Mesenchymal stem cell (in vitro differentiated cells and primary cell): ENCODE measurements at regions not wholly inside any gene's neighbourhood (a gene's known extent, or its start where the extent isn't known, plus 50 kb on each side); places are given as distances from the start of the nearest gene placed in this dataset.

Experiments
- DNase-seq: peaks from one replicate; pipeline ENCODE4 v3.0.0-alpha.2; 2013
- H2AFZ ChIP-seq: one replicate; pipeline ENCODE4 v1.6.1; 2013; ENCODE audit warnings: low read depth, mild to moderate bottlenecking, control low read depth, inconsistent platforms, low read length, moderate library complexity
- H2AK5ac ChIP-seq: 2 replicates; pipeline ENCODE4 v1.6.1; 2013; ENCODE audit warnings: low read length, moderate library complexity, mild to moderate bottlenecking, inconsistent platforms; ENCODE audit not compliant: severe bottlenecking
- H2BK120ac ChIP-seq: one replicate; pipeline ENCODE4 v1.6.1; 2013; ENCODE audit warnings: low read depth, mild to moderate bottlenecking, inconsistent platforms, low read length, moderate library complexity
- H2BK12ac ChIP-seq, 2 experiments: one replicate each; pipeline ENCODE4 v1.6.1; 2013; ENCODE audit warnings: inconsistent platforms in 2 of 2, low read length in 2 of 2, mild to moderate bottlenecking in 2 of 2, moderate library complexity in 2 of 2, control low read depth in 1 of 2
- H2BK15ac ChIP-seq: one replicate; pipeline ENCODE4 v1.6.1; 2013; ENCODE audit warnings: mild to moderate bottlenecking, low read depth, inconsistent platforms; ENCODE audit not compliant: poor library complexity, severe bottlenecking
- H2BK5ac ChIP-seq: 2 replicates; pipeline ENCODE4 v1.6.1; 2013; ENCODE audit warnings: low read depth, mild to moderate bottlenecking, low read length, control low read depth, inconsistent platforms; ENCODE audit not compliant: poor library complexity, severe bottlenecking
- H3K14ac ChIP-seq, 2 experiments: one replicate each; pipeline ENCODE4 v1.6.1; 2013; ENCODE audit warnings: inconsistent platforms in 2 of 2, low read length in 2 of 2, control low read depth in 1 of 2, mild to moderate bottlenecking in 1 of 2, moderate library complexity in 1 of 2
- H3K18ac ChIP-seq, 2 experiments: one replicate each; pipeline ENCODE4 v1.6.1; 2013; ENCODE audit warnings: inconsistent platforms in 2 of 2, low read length in 2 of 2, control low read depth in 1 of 2, low read depth in 1 of 2, mild to moderate bottlenecking in 1 of 2
- H3K23ac ChIP-seq, 2 experiments: one replicate each; pipeline ENCODE4 v1.6.1; 2013; ENCODE audit warnings: inconsistent platforms in 2 of 2, low read length in 2 of 2, mild to moderate bottlenecking in 2 of 2, moderate library complexity in 2 of 2, control low read depth in 1 of 2
- H3K27ac ChIP-seq: 2 replicates; pipeline ENCODE4 v1.5.1; 2013; ENCODE audit warnings: mild to moderate bottlenecking, moderate library complexity, low read length, control low read depth, inconsistent platforms; ENCODE audit not compliant: poor library complexity, severe bottlenecking
- H3K27me3 ChIP-seq, 2 experiments: 2 replicates each; pipeline versions ENCODE4 v1.6.1 to v1.7.0; 2013; ENCODE audit warnings: low read length in 2 of 2, mild to moderate bottlenecking in 2 of 2, moderate library complexity in 2 of 2, control low read depth in 1 of 2, inconsistent platforms in 1 of 2; ENCODE audit not compliant: control insufficient read depth in 1 of 2, insufficient read depth in 1 of 2
- H3K36me3 ChIP-seq, 2 experiments: 2 replicates each; pipeline versions ENCODE4 v1.6.1 to v1.7.0; 2013; ENCODE audit warnings: low read length in 2 of 2, control low read depth in 1 of 2, inconsistent platforms in 1 of 2, low read depth in 1 of 2, mild to moderate bottlenecking in 1 of 2; ENCODE audit not compliant: insufficient read depth in 2 of 2, control insufficient read depth in 1 of 2
- H3K4ac ChIP-seq, 2 experiments: one replicate each; pipeline ENCODE4 v1.6.1; 2013; ENCODE audit warnings: inconsistent platforms in 2 of 2, low read length in 2 of 2, mild to moderate bottlenecking in 2 of 2, moderate library complexity in 2 of 2, control low read depth in 1 of 2, low read depth in 1 of 2
- H3K4me1 ChIP-seq: 2 replicates; pipeline ENCODE4 v1.6.1; 2013; ENCODE audit warnings: low read depth, low read length, control low read depth; ENCODE audit not compliant: control insufficient read depth, insufficient read depth
- H3K4me2 ChIP-seq: 2 replicates; pipeline ENCODE4 v1.6.1; 2013; ENCODE audit warnings: low read length, mild to moderate bottlenecking, inconsistent platforms; ENCODE audit not compliant: poor library complexity, severe bottlenecking
- H3K4me3 ChIP-seq, 2 experiments: 2 replicates each; pipeline versions ENCODE4 v1.5.1 to v1.7.0; 2013; ENCODE audit warnings: low read length in 2 of 2, mild to moderate bottlenecking in 2 of 2, control low read depth in 1 of 2, low read depth in 1 of 2; ENCODE audit not compliant: insufficient read depth in 1 of 2
- H3K79me1 ChIP-seq: replicated peaks from 2 replicates; pipeline ENCODE4 v1.6.1; 2013; ENCODE audit warnings: mild to moderate bottlenecking, control low read depth, low read length, inconsistent platforms; ENCODE audit not compliant: poor library complexity, severe bottlenecking
- H3K9ac ChIP-seq: 2 replicates; pipeline ENCODE4 v1.7.0; 2013; ENCODE audit warnings: mild to moderate bottlenecking, low read length, moderate library complexity
- H3K9me3 ChIP-seq: 2 replicates; pipeline ENCODE4 v1.7.0; 2013; ENCODE audit warnings: mild to moderate bottlenecking, low read length; ENCODE audit not compliant: control insufficient read depth
- H4K8ac ChIP-seq: one replicate; pipeline ENCODE4 v1.6.1; 2013; ENCODE audit warnings: inconsistent platforms, mild to moderate bottlenecking, low read length, moderate library complexity
- H4K91ac ChIP-seq: one replicate; pipeline ENCODE4 v1.6.1; 2013; ENCODE audit warnings: mild to moderate bottlenecking, low read length, inconsistent platforms
- WGBS: methylation state at CpG from one replicate; pipeline ENCODE4 v1.1.7; 2013; ENCODE audit warnings: mixed read lengths; 5-methylcytosine and 5-hydroxymethylcytosine counted together

GRCh38 chr13:79749566-79749965, 268.6 kb downstream of the NDFIP2 start:
- H2AFZ ChIP-seq: no peak overlapping the region
- H2BK15ac ChIP-seq: no peak overlapping the region
- WGBS: 100% methylated on average over 1 of the region's 2 CpGs
- H3K36me3 ChIP-seq: no peaks in the 10 kb centered on the region
- H2BK5ac ChIP-seq: no peak overlapping the region
- H2BK120ac ChIP-seq: no peak overlapping the region
- no peak overlapping the region for H4K8ac ChIP-seq
- peaks cover 2% of the 10 kb centered on the region for H3K4me1 ChIP-seq
- H3K79me1 ChIP-seq: no peaks in the 10 kb centered on the region
- no peak overlapping the region for H3K23ac ChIP-seq
- no peak overlapping the region for H3K14ac ChIP-seq
- H3K4me3 ChIP-seq: peak overlapping the region in 1 of 2 experiments; percentile 29
- no peak overlapping the region for H2AK5ac ChIP-seq
- peak overlapping the region; percentile 46 for H3K9ac ChIP-seq
- DNase-seq: no peak
- H3K4ac ChIP-seq: no peak overlapping the region
- H3K27ac ChIP-seq: peak overlapping the region; percentile 92
- H4K91ac ChIP-seq: no peak overlapping the region
- no peak overlapping the region for H3K18ac ChIP-seq
- H2BK12ac ChIP-seq: no peak overlapping the region
- no peaks in the 10 kb centered on the region for H3K9me3 ChIP-seq
- H3K4me2 ChIP-seq: no peak overlapping the region
- H3K27me3 ChIP-seq: no peaks in the 10 kb centered on the region

DNA sequence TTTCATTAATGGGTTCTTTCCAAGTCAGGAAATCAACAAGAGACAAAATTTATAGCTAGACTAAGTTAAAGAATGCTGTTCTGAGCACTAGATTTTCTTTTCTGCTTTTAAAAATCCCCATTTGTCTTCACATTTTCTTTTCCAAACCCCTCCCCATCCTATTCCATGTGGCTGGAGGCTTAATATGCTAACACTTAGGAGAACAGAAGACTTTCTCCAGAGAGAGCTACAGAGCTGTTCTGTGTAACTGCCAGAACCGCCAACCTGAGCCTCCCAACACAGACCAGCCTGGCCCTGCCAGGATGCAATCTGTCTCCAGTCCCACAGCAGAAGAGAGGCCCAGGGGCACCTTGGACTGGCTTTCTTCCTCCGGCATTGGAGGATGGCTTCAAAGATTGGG, 264.1 kb downstream of the NDFIP2 start:
- Histone ChIP-seq H3K18ac (no peak overlapping the region), H4K8ac (no peak overlapping the region), H2BK5ac (no peak overlapping the region), H3K27me3 (no peaks in the 10 kb centered on the region), H2BK12ac (peak overlapping the region in 1 of 2 experiments; percentile 50), H3K4me2 (no peak overlapping the region), H3K4me1 (peaks cover 2% of the 10 kb centered on the region), H2BK15ac (no peak overlapping the region), H2BK120ac (no peak overlapping the region), H3K23ac (no peak overlapping the region), H2AK5ac (no peak overlapping the region), H3K4ac (no peak overlapping the region), H3K14ac (peak overlapping the region in 1 of 2 experiments; percentile 76), H3K36me3 (no peaks in the 10 kb centered on the region), H4K91ac (no peak overlapping the region), H3K9me3 (no peaks in the 10 kb centered on the region), H3K4me3 (no peak overlapping the region), H3K27ac (no peak overlapping the region), H3K79me1 (no peaks in the 10 kb centered on the region), H3K9ac (no peak overlapping the region), H2AFZ (no peak overlapping the region)
- DNase-seq: no peak
- 75% methylated on average over 1 of the region's 2 CpGs for whole genome bisulfite sequencing

DNA sequence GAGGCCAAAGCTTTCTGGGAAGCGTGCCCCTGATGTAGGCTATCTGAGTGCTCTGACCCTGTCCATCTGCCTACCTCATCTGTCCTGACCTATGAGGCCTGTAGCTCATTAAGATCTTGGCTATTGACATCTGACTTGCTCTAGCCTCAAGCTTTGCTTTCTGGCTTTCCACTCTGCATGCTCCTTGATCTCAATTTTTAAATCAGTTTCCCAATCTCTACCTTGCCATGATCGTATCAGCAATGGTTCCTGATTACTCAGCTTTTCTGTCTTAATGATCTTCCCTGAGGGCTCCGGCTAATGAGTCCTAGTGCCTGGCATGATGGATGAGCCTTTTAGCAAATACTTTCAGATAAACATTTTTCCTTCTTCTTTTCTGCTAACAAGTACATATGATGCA, 262.0 kb downstream of the NDFIP2 start:
- Histone ChIP-seq H3K4me3 (no peak overlapping the region), H3K4me2 (no peak overlapping the region), H3K18ac (peak overlapping the region in 1 of 2 experiments; percentile 41), H3K36me3 (no peaks in the 10 kb centered on the region), H2BK15ac (no peak overlapping the region), H3K14ac (peak overlapping the region in 1 of 2 experiments; percentile 74), H2AK5ac (peak overlapping the region; percentile 98), H4K91ac (no peak overlapping the region), H3K9ac (no peak overlapping the region), H3K4me1 (no peaks in the 10 kb centered on the region), H3K23ac (no peak overlapping the region), H4K8ac (no peak overlapping the region), H2BK5ac (no peak overlapping the region), H2BK120ac (no peak overlapping the region), H2AFZ (no peak overlapping the region), H3K4ac (no peak overlapping the region), H3K79me1 (no peaks in the 10 kb centered on the region), H3K27ac (no peak overlapping the region), H2BK12ac (no peak overlapping the region), H3K27me3 (no peaks in the 10 kb centered on the region), H3K9me3 (no peaks in the 10 kb centered on the region)
- 82% methylated on average over 3 of the region's 3 CpGs for WGBS
- no peak for DNase-seq

DNA sequence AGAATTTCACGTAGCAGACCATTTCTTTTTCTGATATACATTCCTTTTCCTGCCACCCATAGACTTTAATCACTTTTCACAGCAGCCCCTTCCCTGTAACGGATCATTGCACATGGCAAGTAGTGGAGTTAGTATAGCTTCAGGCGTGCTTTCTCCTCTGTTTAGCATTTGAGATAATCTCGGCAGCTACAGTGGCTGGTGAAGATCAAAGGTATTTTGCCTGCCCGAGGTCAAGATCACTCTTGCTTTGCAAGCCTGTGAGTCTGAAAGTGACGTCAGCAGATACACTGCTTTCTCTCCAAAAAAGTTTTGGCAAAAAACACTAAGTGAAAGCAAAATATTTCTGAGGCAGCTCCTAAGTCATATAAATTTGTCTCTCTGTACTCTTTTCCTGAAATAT, 260.0 kb downstream of the NDFIP2 start:
- Histone ChIP-seq H3K4me3 (peak overlapping the region in 1 of 2 experiments; percentile 48), H3K4me1 (peaks cover under 1% of the 10 kb centered on the region), H4K8ac (no peak overlapping the region), H3K4ac (no peak overlapping the region), H3K9ac (peak overlapping the region; percentile 67), H3K27ac (peak overlapping the region; percentile 89), H3K23ac (no peak overlapping the region), H3K9me3 (no peaks in the 10 kb centered on the region), H3K4me2 (peak overlapping the region; percentile 65), H4K91ac (no peak overlapping the region), H3K14ac (no peak overlapping the region), H3K79me1 (no peaks in the 10 kb centered on the region), H2BK120ac (no peak overlapping the region), H2AK5ac (no peak overlapping the region), H2AFZ (no peak overlapping the region), H2BK12ac (no peak overlapping the region), H3K27me3 (no peaks in the 10 kb centered on the region), H3K18ac (no peak overlapping the region), H3K36me3 (no peaks in the 10 kb centered on the region), H2BK15ac (no peak overlapping the region), H2BK5ac (no peak overlapping the region)
- WGBS: 23% methylated on average over 5 of the region's 6 CpGs
- peak; percentile 42 for DNase-seq
